H1 (cell line): ENCODE measurements at regions not wholly inside any gene's neighbourhood (a gene's known extent, or its start where the extent isn't known, plus 50 kb on each side); places are given as distances from the start of the nearest gene placed in this dataset.

Experiments
- CTCF ChIA-PET: fragments of 300-600 bp; sonication (Branson Sonifier 250); formaldehyde crosslinking; loops from one replicate; lab custom pipeline; 2021; ENCODE audit not compliant: partially characterized antibody; lab: Charles Lee
- POLR2A ChIA-PET: fragments of 300-600 bp; sonication (Branson Sonifier 250); formaldehyde crosslinking; loops from one replicate; lab custom pipeline; 2021; ENCODE audit warnings: inconsistent platforms; ENCODE audit not compliant: partially characterized antibody; lab: Charles Lee
- DNase-seq, 2 experiments: peaks; one replicate each; pipeline versions ENCODE4 v3.0.0 to v3.0.0-alpha.2; 2010 to 2022; ENCODE audit warnings: low spot score in 2 of 2, low read depth in 1 of 2, mixed read lengths in 1 of 2
- FAIRE-seq: peaks from 2 replicates; lab custom pipeline; 2011; peaks lifted over from hg19 to GRCh38; lab: Jason Lieb, UNC
- H2AFZ ChIP-seq: 2 replicates; pipeline ENCODE4 v1.8.1; 2012; ENCODE audit warnings: low read length, inconsistent platforms
- H2AK5ac ChIP-seq: 2 replicates; pipeline ENCODE4 v1.6.1; 2013; ENCODE audit warnings: low read depth, low read length
- H2BK120ac ChIP-seq: replicated peaks from 2 replicates; pipeline ENCODE3; 2013; ENCODE audit warnings: low read depth, low read length, inconsistent platforms
- H2BK12ac ChIP-seq: 2 replicates; pipeline ENCODE4 v1.6.1; 2013; ENCODE audit warnings: low read depth, low read length
- H2BK15ac ChIP-seq: 2 replicates; pipeline ENCODE4 v1.6.1; 2013; ENCODE audit warnings: low read length
- H2BK20ac ChIP-seq: 2 replicates; pipeline ENCODE4 v1.6.1; 2013; ENCODE audit warnings: low read length
- H2BK5ac ChIP-seq: 2 replicates; pipeline ENCODE4 v1.6.1; 2013; ENCODE audit warnings: low read depth, low read length
- H3K14ac ChIP-seq: 2 replicates; pipeline ENCODE4 v1.6.1; 2013; ENCODE audit warnings: inconsistent platforms; ENCODE audit not compliant: insufficient read length
- H3K18ac ChIP-seq: 2 replicates; pipeline ENCODE4 v1.6.1; 2013; ENCODE audit warnings: low read length; ENCODE audit errors: extremely low read depth
- H3K23ac ChIP-seq: 2 replicates; pipeline ENCODE4 v1.6.1; 2013; ENCODE audit warnings: inconsistent platforms; ENCODE audit not compliant: insufficient read length
- H3K23me2 ChIP-seq: 2 replicates; pipeline ENCODE4 v1.6.1; 2013; ENCODE audit warnings: low read depth, low read length
- H3K27ac ChIP-seq: 2 replicates; pipeline ENCODE4 v1.6.1; 2011; ENCODE audit warnings: low read depth, low read length, inconsistent platforms
- H3K27me3 ChIP-seq, 4 experiments: replicated peaks in 1 of 4; 1 replicate in 1 of 4; 2 replicates in 3 of 4; pipeline versions ENCODE4 v1.6.1 to v1.8.1; 2011 to 2013; ENCODE audit warnings: low read length in 3 of 4, mild to moderate bottlenecking in 3 of 4, inconsistent platforms in 2 of 4, mixed read lengths in 2 of 4, moderate library complexity in 1 of 4; ENCODE audit not compliant: control insufficient read depth in 3 of 4, insufficient read depth in 3 of 4; ENCODE audit errors: extremely low read depth in 1 of 4
- H3K36me3 ChIP-seq, 4 experiments: 2 replicates each; pipeline versions ENCODE4 v1.6.1 to v1.8.1; 2011 to 2013; ENCODE audit warnings: mild to moderate bottlenecking in 4 of 4, low read length in 3 of 4, moderate library complexity in 2 of 4, control low read depth in 1 of 4, inconsistent platforms in 1 of 4; ENCODE audit not compliant: insufficient read depth in 4 of 4, control insufficient read depth in 2 of 4
- H3K4ac ChIP-seq: replicated peaks from 2 replicates; pipeline ENCODE3; 2013; ENCODE audit warnings: low read length, low read depth, mixed read lengths, inconsistent platforms; ENCODE audit not compliant: insufficient read length
- H3K4me1 ChIP-seq, 4 experiments: replicated peaks in 1 of 4; 1 replicate in 1 of 4; 2 replicates in 3 of 4; pipeline versions ENCODE4 v1.6.1 to v1.8.1; 2011 to 2013; ENCODE audit warnings: low read length in 3 of 4, inconsistent platforms in 2 of 4, mixed read lengths in 1 of 4; ENCODE audit not compliant: insufficient read depth in 4 of 4, control insufficient read depth in 3 of 4
- H3K4me2 ChIP-seq, 2 experiments: 2 replicates each; pipeline versions ENCODE4 v1.6.1 to v1.8.1; 2011 to 2013; ENCODE audit warnings: low read depth in 2 of 2, low read length in 2 of 2, control low read depth in 1 of 2, inconsistent platforms in 1 of 2, mild to moderate bottlenecking in 1 of 2; ENCODE audit not compliant: insufficient read depth in 1 of 2
- H3K4me3 ChIP-seq, 4 experiments: fragments of 200-600, 300-600 bp in 1 of 4; sonication (generic), shearing (Covaris generic), sonication (Bioruptor Twin) in 1 of 4; 2 replicates each; pipeline versions ENCODE4 v1.5.1 to v1.8.1; 2011 to 2016; ENCODE audit warnings: low read length in 4 of 4, low read depth in 3 of 4, control low read depth in 2 of 4, inconsistent platforms in 2 of 4, mild to moderate bottlenecking in 2 of 4, mixed read lengths in 1 of 4, moderate library complexity in 1 of 4; ENCODE audit not compliant: insufficient read depth in 2 of 4; ENCODE audit errors: extremely low read depth in 1 of 4
- H3K56ac ChIP-seq: replicated peaks from 2 replicates; pipeline ENCODE3; 2013; ENCODE audit warnings: low read depth, mild to moderate bottlenecking, mixed read lengths, low read length, inconsistent platforms; ENCODE audit not compliant: insufficient read length
- H3K79me1 ChIP-seq: 2 replicates; pipeline ENCODE4 v1.6.1; 2013; ENCODE audit warnings: low read depth, low read length, control low read depth
- H3K79me2 ChIP-seq, 2 experiments: 2 replicates each; pipeline versions ENCODE4 v1.6.1 to v1.8.1; 2012 to 2013; ENCODE audit warnings: low read length in 2 of 2, mild to moderate bottlenecking in 2 of 2, inconsistent platforms in 1 of 2; ENCODE audit not compliant: insufficient read depth in 2 of 2, control insufficient read depth in 1 of 2
- H3K9ac ChIP-seq, 4 experiments: replicated peaks in 1 of 4; 1 replicate in 1 of 4; 2 replicates in 3 of 4; pipeline versions ENCODE4 v1.6.1 to v1.8.1; 2011 to 2013; ENCODE audit warnings: low read depth in 3 of 4, low read length in 3 of 4, control low read depth in 2 of 4, mild to moderate bottlenecking in 2 of 4, moderate library complexity in 2 of 4, inconsistent platforms in 1 of 4; ENCODE audit errors: extremely low read depth in 1 of 4
- H3K9me3 ChIP-seq, 2 experiments: 2 replicates each; pipeline versions ENCODE4 v1.6.1 to v1.8.1; 2012 to 2013; ENCODE audit warnings: mild to moderate bottlenecking in 2 of 2, moderate library complexity in 2 of 2, control low read depth in 1 of 2, inconsistent platforms in 1 of 2, low read depth in 1 of 2, low read length in 1 of 2, mixed read lengths in 1 of 2; ENCODE audit not compliant: insufficient read depth in 2 of 2
- H4K20me1 ChIP-seq, 2 experiments: replicated peaks in 1 of 2; 2 replicates each; pipeline versions ENCODE3 to v1.8.1; 2011 to 2013; ENCODE audit warnings: inconsistent platforms in 2 of 2, low read length in 2 of 2, mild to moderate bottlenecking in 1 of 2; ENCODE audit not compliant: insufficient read depth in 2 of 2, control insufficient read depth in 1 of 2
- H4K5ac ChIP-seq: 2 replicates; pipeline ENCODE4 v1.6.1; 2013; ENCODE audit warnings: low read length, low read depth, mixed read lengths, inconsistent platforms; ENCODE audit not compliant: insufficient read length
- H4K8ac ChIP-seq: 2 replicates; pipeline ENCODE4 v1.8.0; 2013; ENCODE audit warnings: mild to moderate bottlenecking, moderate library complexity, low read length, inconsistent platforms; ENCODE audit not compliant: insufficient read depth; ENCODE audit errors: extremely low read depth
- H4K91ac ChIP-seq: replicated peaks from 2 replicates; pipeline ENCODE3; 2013; ENCODE audit warnings: low read length, mixed read lengths, inconsistent platforms; ENCODE audit not compliant: insufficient read length
- ASH2L ChIP-seq: fragments of 200-600, 300-600 bp; sonication (generic); IDR thresholded peaks from one replicate; pipeline ENCODE4 v1.7.1; 2017; ENCODE audit warnings: low read length
- SP4 ChIP-seq: IDR thresholded peaks from 2 replicates; pipeline ENCODE4 v1.6.1; 2012; ENCODE audit warnings: low read length, inconsistent platforms
- ZNF274 ChIP-seq: IDR thresholded peaks from 2 replicates; pipeline ENCODE4 v1.7.0; 2012; ENCODE audit warnings: low read length, borderline replicate concordance; ENCODE audit errors: extremely low read depth
- WGBS, 2 experiments: shearing (Covaris generic) in 1 of 2; methylation state at CpG; one replicate each; pipeline versions ENCODE4 v1.1.6 to v1.1.7; 2013 to 2015; ENCODE audit warnings: low lambda C conversion rate in 2 of 2, mixed read lengths in 2 of 2, inconsistent platforms in 1 of 2, low coverage in 1 of 2, missing lambda C conversion rate in 1 of 2; ENCODE audit not compliant: insufficient replicate concordance in 2 of 2, insufficient coverage in 1 of 2, insufficient read length in 1 of 2; ENCODE audit errors: extremely low coverage in 1 of 2, missing lambda C conversion rate in 1 of 2; 5-methylcytosine and 5-hydroxymethylcytosine counted together

DNA sequence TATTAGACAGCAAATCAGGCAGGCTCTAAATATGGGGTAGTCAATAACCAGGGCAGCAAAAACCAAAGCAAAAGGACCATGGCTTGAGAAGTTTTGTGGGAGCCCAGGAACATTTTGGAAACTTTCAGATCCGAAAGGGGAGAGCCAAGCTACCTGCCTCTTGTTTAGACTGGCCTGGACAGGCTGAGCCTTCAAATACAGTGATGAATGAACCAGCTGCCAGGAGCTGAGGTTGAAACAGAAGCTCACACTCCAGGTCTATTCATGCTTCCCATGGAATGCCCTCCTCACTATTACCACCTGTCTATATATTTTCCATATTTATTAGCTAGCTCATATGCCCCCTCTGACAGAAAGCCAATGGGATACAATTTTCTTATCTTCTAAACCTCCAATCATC is 150.8 kb upstream of the SLC44A1 start:
- Histone ChIP-seq H3K36me3 (no peaks in the 10 kb centered on the region), H3K14ac (no peak overlapping the region), H4K8ac (no peak overlapping the region), H2BK12ac (no peak overlapping the region), H3K9ac (no peak overlapping the region), H3K4me3 (no peak overlapping the region), H3K4me1 (peaks cover 0 to 5% (median 1%) of the 10 kb centered on the region in 4 experiments; a peak in 2 of 7 replicates), H3K79me1 (no peaks in the 10 kb centered on the region), H3K18ac (no peak overlapping the region), H2AFZ (no peak overlapping the region), H2BK5ac (no peak overlapping the region), H3K4me2 (no peak overlapping the region), H4K91ac (no peak overlapping the region), H3K9me3 (no peaks in the 10 kb centered on the region), H3K23me2 (no peaks in the 10 kb centered on the region), H3K27me3 (no peaks in the 10 kb centered on the region), H4K5ac (no peak overlapping the region), H2AK5ac (no peak overlapping the region), H3K56ac (no peak overlapping the region), H3K4ac (no peak overlapping the region), H2BK15ac (no peak overlapping the region), H3K23ac (no peak overlapping the region), H3K27ac (no peak overlapping the region), H2BK120ac (no peak overlapping the region), H4K20me1 (no peaks in the 10 kb centered on the region), H2BK20ac (no peak overlapping the region), H3K79me2 (no peaks in the 10 kb centered on the region)
- 93% methylated on average over 1 of the region's 1 CpG; no CpG with 5 or more reads in 1 of the 2 experiments for WGBS, 2 experiments
- FAIRE-seq (no peak), DNase-seq (no peak)
- no peak for TF ChIP-seq ZNF274
- no peak for TF ChIP-seq ASH2L
- TF ChIP-seq SP4, result no peak
- ChIA-PET POLR2A (interaction anchor here (1.3 to 1.7 kb wide), 2 partner anchors 15 to 167 kb away, joined by 3 to 4 read pairs; no protein-coding TSS in a partner anchor), CTCF (interaction anchor here (0.6 to 2.9 kb wide), 4 partner anchors 11 to 195 kb away, joined by 3 to 11 read pairs (median 5); no protein-coding TSS in a partner anchor)
